Progenitor cell of endocrine pancreas (in vitro differentiated cells): ENCODE measurements at regions not wholly inside any gene's neighbourhood (a gene's known extent, or its start where the extent isn't known, plus 50 kb on each side); places are given as distances from the start of the nearest gene placed in this dataset.
A peak's percentile ranks its signal among the peaks of the same experiment; 100 is the strongest.

Source experiments
- DNase-seq: peaks from one replicate; pipeline ENCODE4 v3.0.0; 2021; ENCODE audit warnings: low spot score; ENCODE audit not compliant: unreplicated experiment
- H3K27ac Mint-ChIP-seq: 2 replicates; pipeline ENCODE4 v1.8.0; 2021; ENCODE audit warnings: mild to moderate bottlenecking, moderate library complexity, mixed read lengths
- H3K27me3 Mint-ChIP-seq: 2 replicates; pipeline ENCODE4 v1.8.0; 2021; ENCODE audit warnings: mixed read lengths
- H3K36me3 Mint-ChIP-seq: 2 replicates; pipeline ENCODE4 v1.8.0; 2022; ENCODE audit warnings: mixed read lengths; ENCODE audit not compliant: insufficient read depth
- H3K4me1 Mint-ChIP-seq: 2 replicates; pipeline ENCODE4 v1.8.0; 2021; ENCODE audit warnings: low read depth, mixed read lengths
- H3K4me3 Mint-ChIP-seq: 2 replicates; pipeline ENCODE4 v1.8.0; 2021; ENCODE audit warnings: low read depth, mild to moderate bottlenecking, moderate library complexity, mixed read lengths
- H3K9me3 Mint-ChIP-seq: 2 replicates; pipeline ENCODE4 v1.8.0; 2021; ENCODE audit warnings: low read depth, mixed read lengths
- TF ChIP-seq, protein P1 (sequence below): fragments of 200-600 bp; sonication (generic); IDR thresholded peaks from one replicate; pipeline ENCODE4 v1.5.0; 2021; ENCODE audit warnings: antibody characterized with exemption, mild to moderate bottlenecking; ENCODE audit not compliant: unreplicated experiment

DNA sequence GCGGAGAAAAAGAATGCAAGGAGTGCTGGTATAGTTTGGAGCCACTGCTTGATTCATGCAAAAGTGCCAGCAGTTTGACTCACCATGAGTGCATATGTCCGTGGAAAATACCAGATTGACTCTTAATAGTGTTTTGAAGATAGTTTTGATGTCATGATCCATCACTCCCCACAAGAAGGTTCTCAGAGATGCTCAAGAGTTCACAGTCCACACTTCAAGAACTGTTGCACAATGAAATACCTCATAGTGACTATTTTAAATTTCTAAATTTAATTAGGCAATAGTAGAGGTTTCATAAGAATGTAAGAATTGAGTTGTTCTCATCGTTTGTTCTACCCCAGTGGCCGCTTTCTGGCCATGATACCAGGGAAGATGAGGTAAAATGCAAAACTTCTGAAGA is 286.6 kb upstream of the RGS6 start:
- Mint-ChIP-seq H3K4me1 (peaks cover 21% of the 10 kb centered on the region), H3K27ac (no peak overlapping the region), H3K9me3 (peaks cover 14% of the 10 kb centered on the region), H3K36me3 (peaks cover 32% of the 10 kb centered on the region), H3K27me3 (no peaks in the 10 kb centered on the region), H3K4me3 (no peak overlapping the region)
- DNase-seq: no peak
- TF ChIP-seq, protein P1, sequence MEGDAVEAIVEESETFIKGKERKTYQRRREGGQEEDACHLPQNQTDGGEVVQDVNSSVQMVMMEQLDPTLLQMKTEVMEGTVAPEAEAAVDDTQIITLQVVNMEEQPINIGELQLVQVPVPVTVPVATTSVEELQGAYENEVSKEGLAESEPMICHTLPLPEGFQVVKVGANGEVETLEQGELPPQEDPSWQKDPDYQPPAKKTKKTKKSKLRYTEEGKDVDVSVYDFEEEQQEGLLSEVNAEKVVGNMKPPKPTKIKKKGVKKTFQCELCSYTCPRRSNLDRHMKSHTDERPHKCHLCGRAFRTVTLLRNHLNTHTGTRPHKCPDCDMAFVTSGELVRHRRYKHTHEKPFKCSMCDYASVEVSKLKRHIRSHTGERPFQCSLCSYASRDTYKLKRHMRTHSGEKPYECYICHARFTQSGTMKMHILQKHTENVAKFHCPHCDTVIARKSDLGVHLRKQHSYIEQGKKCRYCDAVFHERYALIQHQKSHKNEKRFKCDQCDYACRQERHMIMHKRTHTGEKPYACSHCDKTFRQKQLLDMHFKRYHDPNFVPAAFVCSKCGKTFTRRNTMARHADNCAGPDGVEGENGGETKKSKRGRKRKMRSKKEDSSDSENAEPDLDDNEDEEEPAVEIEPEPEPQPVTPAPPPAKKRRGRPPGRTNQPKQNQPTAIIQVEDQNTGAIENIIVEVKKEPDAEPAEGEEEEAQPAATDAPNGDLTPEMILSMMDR: no peak

DNA sequence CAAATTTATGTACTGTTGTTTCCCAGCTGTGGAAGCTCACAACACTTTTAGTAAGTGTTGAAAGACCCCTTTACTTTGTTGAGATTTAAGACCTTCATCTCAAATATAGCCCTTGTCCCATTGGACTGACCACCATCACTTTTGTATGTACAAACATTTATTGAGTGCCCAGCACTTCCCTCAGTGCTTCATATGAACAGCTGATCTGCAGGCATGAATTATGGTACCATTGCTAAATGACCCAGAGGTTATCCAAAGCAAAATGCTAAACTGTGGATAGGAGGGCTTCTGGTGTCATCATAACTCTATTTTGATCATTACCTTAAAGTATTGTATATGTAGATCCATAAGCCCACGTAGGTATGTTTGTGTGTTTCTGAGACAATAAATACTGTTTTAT is 285.7 kb upstream of the RGS6 start:
- no peaks in the 10 kb centered on the region for H3K27me3 Mint-ChIP-seq
- H3K36me3 Mint-ChIP-seq: peaks cover 34% of the 10 kb centered on the region
- H3K9me3 Mint-ChIP-seq: peaks cover 14% of the 10 kb centered on the region
- H3K4me1 Mint-ChIP-seq: peaks cover 21% of the 10 kb centered on the region
- no peak for DNase-seq
- peak overlapping the region; percentile 8 for H3K4me3 Mint-ChIP-seq
- TF ChIP-seq, protein P1: no peak
- peak overlapping the region; percentile 93 for H3K27ac Mint-ChIP-seq

DNA sequence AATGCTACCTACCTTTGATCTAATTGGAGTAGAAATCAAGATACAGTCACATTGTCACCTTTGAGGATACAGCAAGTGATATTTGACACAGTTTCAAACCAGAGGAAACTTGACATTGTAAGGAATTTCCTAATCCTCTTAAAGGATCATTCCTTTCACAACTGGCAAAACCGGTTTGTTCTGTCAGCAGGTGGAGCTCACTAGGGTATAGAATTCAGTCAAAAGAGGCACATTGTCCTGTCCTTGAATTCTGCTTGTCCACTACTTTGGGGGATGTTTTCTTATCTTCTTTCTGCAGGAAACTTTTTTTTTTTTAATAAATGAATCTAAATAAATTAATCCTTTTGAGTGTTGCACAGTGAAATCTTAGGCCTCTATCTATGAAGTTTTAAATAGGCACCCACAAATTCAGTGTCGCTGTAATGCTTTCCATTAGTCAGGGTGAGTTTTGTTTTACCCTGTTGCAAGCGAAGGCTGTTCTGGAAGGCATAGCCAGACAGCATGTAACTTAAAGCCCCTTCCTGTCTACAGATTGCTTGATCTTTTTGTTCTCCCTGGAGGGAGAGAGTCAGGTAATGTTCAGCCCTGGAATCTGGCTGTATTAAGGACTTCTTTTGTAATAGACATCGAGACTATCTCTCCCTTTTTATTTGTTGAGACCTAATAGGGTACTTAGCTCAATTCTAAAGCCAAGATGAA is 285.0 kb upstream of the RGS6 start:
- TF ChIP-seq, protein P1: no peak
- no peak for DNase-seq
- Mint-ChIP-seq H3K27ac (peak overlapping the region; percentile 93), H3K36me3 (peaks cover 34% of the 10 kb centered on the region), H3K9me3 (peaks cover 17% of the 10 kb centered on the region), H3K4me1 (peaks cover 21% of the 10 kb centered on the region), H3K27me3 (no peaks in the 10 kb centered on the region), H3K4me3 (peak overlapping the region; percentile 17)

DNA sequence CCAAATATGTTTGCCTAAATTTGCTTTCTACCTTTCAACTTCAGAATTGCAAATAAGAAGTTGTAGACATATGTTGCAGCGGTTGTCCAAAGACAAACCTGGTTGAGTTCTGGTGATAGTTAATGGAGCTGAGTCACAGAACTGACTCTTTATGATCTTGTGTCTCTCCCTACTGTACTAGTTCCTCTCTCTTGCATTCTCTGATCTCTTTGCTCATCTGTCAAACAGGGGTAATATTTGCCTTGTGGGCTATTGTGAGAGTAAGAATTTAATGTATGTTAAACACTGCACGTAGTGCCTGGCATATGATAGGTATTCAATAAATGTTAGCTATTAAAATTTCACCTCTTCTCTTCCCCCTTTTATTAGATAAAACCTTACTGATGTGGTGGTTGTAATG is 283.5 kb upstream of the RGS6 start:
- no peak overlapping the region for H3K4me3 Mint-ChIP-seq
- H3K27me3 Mint-ChIP-seq: no peaks in the 10 kb centered on the region
- TF ChIP-seq, protein P1: no peak
- H3K9me3 Mint-ChIP-seq: peaks cover 18% of the 10 kb centered on the region
- no peak for DNase-seq
- H3K27ac Mint-ChIP-seq: peak overlapping the region; percentile 14
- H3K4me1 Mint-ChIP-seq: peaks cover 21% of the 10 kb centered on the region
- H3K36me3 Mint-ChIP-seq: peaks cover 36% of the 10 kb centered on the region

DNA sequence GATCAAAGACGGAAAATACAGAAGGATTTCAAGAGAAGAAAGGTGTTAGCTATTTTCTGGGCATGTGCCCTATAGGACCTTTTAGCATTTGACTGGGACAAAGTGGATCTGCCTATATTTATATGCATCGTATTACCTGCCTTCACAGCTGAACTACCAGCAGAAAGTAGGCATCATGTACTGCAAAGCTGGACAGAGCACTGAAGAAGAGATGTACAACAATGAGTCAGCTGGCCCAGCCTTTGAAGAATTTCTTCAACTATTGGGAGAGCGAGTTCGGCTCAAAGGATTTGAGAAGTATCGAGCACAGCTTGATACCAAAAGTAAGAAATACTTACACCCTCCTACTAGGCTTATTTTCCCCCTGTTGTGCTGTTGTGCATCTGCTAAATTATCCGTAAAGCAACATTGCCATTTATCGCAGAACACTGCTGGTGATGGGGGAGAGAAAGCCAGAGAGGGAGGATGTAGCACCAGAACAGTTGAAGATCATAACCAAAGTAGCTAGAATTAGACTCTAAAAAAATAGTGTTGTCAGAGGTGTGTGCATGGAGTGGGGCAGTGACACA is 282.0 kb upstream of the RGS6 start:
- Mint-ChIP-seq H3K9me3 (peaks cover 18% of the 10 kb centered on the region), H3K4me3 (no peak overlapping the region), H3K27me3 (no peaks in the 10 kb centered on the region), H3K36me3 (peaks cover 41% of the 10 kb centered on the region), H3K4me1 (peaks cover 21% of the 10 kb centered on the region), H3K27ac (no peak overlapping the region)
- no peak for DNase-seq
- TF ChIP-seq, protein P1: no peak
